ENCODE measurements at regions not wholly inside any gene's neighbourhood (a gene's known extent, or its start where the extent isn't known, plus 50 kb on each side); places are given as distances from the start of the nearest gene placed in this dataset.

DNA sequence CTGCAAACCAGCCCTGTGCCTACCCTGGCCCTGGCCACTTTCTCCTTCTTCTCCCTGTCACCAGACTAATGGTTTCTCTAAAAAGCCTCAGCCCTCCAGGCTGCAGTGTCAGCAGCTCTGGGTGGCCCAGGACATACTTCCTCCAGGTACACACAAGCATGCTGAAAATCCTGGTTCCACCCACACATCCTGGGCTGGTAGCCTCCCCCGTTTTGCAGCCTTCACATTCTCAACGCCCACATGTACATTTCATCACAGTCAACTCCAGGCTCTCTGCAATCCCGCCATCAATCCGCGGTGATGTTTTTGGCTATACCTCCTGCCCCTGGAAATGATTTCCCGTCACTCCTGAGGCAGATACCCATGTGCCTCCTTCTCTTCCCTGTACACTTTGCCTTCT, 59.4 kb downstream of the MAGEF1 start:
- Histone ChIP-seq H3K4me3 (no peak overlapping the region), H3K27ac (no peak overlapping the region)
- no peak for DNase-seq (ENCODE audit: low spot score)
- TF ChIP-seq, protein P1, sequence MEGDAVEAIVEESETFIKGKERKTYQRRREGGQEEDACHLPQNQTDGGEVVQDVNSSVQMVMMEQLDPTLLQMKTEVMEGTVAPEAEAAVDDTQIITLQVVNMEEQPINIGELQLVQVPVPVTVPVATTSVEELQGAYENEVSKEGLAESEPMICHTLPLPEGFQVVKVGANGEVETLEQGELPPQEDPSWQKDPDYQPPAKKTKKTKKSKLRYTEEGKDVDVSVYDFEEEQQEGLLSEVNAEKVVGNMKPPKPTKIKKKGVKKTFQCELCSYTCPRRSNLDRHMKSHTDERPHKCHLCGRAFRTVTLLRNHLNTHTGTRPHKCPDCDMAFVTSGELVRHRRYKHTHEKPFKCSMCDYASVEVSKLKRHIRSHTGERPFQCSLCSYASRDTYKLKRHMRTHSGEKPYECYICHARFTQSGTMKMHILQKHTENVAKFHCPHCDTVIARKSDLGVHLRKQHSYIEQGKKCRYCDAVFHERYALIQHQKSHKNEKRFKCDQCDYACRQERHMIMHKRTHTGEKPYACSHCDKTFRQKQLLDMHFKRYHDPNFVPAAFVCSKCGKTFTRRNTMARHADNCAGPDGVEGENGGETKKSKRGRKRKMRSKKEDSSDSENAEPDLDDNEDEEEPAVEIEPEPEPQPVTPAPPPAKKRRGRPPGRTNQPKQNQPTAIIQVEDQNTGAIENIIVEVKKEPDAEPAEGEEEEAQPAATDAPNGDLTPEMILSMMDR (IDR thresholded peaks at IDR 0.05) = no peak

DNA sequence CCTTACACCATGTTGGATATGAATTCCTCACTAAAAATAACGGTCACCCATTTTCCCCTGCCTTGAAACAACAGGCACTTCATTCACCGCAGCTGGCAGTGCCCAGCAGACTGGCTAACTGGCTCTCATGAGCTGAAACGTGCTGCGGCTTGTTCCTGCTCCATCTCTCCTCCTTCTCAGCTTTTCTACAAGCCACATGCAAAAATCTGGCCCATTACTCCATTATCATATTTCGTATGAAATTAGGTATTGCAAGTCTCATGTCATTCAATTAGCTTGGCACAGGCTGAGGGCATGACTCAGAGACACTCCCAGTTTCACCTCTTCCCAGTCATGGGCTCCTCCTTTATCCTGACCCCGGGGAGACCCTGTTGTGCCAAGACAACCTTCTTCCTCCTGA, 60.0 kb downstream of the MAGEF1 start:
- TF ChIP-seq, protein P1 (IDR thresholded peaks at IDR 0.05) = no peak
- no peak for DNase-seq (ENCODE audit: low spot score)
- no peak overlapping the region for H3K27ac ChIP-seq
- no peak overlapping the region for H3K4me3 ChIP-seq

DNA sequence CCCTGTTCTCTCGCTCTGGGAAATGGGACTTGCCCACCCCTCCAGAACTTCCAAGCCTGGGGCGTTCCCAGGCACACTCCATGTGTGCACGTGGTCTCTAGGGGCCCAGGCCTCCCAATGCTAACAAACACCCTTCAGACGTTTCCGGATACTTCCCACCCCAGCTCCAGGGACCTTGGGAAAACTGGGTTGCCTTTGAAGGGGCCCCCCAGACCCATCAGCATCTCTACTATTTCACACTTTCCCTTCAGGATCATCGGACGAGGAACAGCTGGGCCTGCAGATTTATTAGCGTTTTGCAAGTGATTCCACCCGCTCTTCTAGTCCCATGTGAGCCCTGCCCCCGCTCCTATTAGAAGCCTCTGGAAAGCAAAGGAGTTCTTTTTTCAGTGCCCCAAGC, 63.2 kb downstream of the MAGEF1 start:
- TF ChIP-seq, protein P1 (IDR thresholded peaks at IDR 0.05) = no peak
- no peak overlapping the region for H3K27ac ChIP-seq
- no peak for DNase-seq (ENCODE audit: low spot score)
- no peak overlapping the region for H3K4me3 ChIP-seq

DNA sequence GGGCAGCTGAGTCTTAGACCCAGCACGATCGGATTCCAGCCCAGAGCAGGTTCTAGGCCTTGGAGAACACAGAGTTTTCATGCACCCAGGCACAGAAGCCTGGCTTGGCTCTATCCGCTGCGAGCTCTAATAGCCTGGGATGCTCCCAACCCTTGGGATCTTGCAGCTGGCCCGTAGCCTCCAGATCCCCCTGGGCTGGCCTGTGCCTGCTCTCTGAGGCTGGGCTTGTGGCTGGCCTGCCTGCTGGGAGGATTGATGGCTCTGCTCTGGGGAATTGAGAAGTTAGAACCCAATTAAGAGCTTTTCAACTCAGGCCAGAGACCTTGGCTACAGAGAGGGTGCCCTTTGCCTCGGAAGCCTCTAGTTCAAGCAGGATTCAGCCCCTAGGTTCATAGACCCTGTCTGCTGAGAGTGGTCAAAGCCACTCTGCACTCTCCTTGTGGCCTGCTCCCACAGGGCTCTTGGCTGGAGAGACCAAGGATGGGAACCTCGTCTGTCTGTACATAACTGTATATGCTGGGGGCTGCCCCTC, 64.4 kb downstream of the MAGEF1 start:
- Histone ChIP-seq H3K4me3 (no peak overlapping the region), H3K27ac (no peak overlapping the region)
- TF ChIP-seq, protein P1 (IDR thresholded peaks at IDR 0.05) = no peak
- no peak for DNase-seq (ENCODE audit: low spot score)

DNA sequence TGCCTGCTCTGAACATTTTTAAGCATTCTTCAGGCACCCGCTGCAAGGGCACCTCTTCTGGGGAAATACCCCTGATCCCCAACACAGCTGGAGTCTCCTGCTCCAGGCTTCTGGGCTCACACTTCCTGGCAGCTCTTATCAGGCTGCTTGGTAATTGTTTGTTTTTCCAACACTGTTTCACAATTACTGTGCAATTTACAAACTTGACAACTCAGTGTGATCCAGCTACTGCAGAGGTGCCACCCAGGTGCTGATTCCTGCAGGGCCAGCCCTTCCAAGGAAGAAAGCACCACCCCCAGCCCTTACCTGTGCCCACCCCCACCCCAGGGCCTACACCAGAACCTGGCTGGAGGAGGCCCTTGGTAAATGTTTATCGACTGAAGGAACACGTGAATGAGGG, 66.5 kb downstream of the MAGEF1 start:
- TF ChIP-seq, protein P1 (IDR thresholded peaks at IDR 0.05) = no peak
- DNase-seq (ENCODE audit: low spot score) = no peak
- no peak overlapping the region for H3K27ac ChIP-seq
- H3K4me3 ChIP-seq = no peak overlapping the region

DNA sequence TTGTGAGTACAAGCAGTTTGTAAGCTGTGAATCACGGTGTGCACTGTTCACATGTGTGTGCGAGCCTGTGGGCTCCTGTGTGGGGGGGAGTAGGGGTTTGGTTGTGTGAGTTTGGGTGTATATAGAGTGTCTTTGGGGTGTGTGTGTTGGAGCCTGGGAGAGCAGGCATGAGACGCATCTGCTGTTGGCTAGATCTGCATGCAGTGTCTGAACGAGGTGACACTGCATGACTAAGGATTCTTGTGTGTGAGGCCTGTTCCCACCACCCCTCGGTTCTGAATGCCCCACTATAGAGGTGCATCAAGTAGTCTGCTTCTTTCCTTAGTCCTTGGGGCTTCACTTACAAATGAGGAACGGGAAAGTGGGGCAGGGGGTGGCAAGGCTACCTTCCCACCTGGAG, 68.4 kb downstream of the MAGEF1 start:
- Histone ChIP-seq H3K4me3 (no peak overlapping the region), H3K27ac (no peak overlapping the region)
- no peak for DNase-seq (ENCODE audit: low spot score)
- TF ChIP-seq, protein P1 (IDR thresholded peaks at IDR 0.05) = no peak

DNA sequence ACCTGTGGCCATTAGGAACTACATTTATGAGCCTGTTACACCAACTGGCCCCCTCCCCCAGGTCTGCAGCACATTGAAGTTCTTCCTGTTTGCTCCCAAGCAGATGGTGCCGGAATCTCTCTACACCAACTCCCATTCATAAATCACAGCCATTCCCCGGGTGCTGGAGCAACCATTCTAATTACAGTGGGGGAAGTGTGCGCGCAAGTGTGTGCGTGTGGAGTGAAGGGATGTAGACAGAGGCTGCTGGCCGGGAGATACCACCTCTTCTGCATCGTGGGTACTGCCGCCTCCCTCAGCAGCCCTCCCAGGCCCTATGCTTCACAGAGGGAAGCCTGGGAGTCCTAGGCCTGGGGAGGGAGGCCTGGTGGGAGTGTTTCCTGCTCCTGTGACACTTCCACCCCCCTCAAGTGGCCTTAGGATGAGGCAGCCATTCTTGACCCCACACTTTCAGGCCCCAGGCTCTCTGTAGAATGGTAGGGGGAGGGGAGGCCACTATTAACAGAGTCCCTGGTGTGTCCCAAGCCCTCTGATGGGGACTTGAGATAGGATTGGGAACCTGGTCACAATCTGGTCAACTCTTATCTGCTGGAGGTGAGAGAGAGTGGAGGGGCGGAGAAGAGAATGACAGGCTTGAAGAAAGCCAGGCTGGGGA, 69.1 kb downstream of the MAGEF1 start:
- DNase-seq (ENCODE audit: low spot score) = no peak
- H3K4me3 ChIP-seq = no peak overlapping the region
- TF ChIP-seq, protein P1 (IDR thresholded peaks at IDR 0.05) = no peak
- no peak overlapping the region for H3K27ac ChIP-seq
